ENCODE measurements at regions not wholly inside any gene's neighbourhood (a gene's known extent, or its start where the extent isn't known, plus 50 kb on each side); places are given as distances from the start of the nearest gene placed in this dataset.
A peak's percentile ranks its signal among the peaks of the same experiment; 100 is the strongest.

DNA sequence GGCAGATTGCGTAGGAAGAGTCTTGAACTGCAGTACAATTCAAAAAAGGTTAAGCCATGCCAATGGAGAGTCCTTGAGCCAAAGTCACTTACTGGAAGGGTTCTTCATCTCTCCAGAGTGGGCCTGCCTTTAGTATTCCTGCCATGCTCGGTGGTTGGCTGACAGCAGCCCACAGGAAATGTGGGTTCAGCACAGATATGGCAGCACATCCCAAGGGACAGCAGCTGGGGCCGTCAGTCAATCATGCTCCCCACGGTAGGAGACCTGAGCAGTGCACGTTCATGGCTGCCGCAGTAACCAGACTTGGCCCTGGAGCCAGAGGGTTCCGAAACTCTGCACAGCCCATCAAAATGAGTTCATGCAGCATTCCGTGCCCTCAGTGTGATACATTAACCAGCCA, 63.6 kb upstream of the SIRPA start:
- in situ Hi-C loops (cut with MboI; ENCODE audit: low sequenced_read_pairs) = loop anchor here (25.0 kb wide), 1 partner anchor 494 kb away; the partner anchor contains the start of gene SDCBP2
- peak overlapping the region; percentile 81 for H2BK120ac ChIP-seq (ENCODE audit: low read depth, low read length)
- 100% methylated on average over 2 of the region's 8 CpGs; no CpG with 5 or more reads in 1 of the 2 experiments for WGBS, 2 experiments (ENCODE audit: extremely low coverage in 2 of 2, insufficient read length in 1 of 2)

More for the DNA sequence above, 63.6 kb upstream of the SIRPA start:
- peak overlapping the region; percentile 69 for H4K5ac ChIP-seq (ENCODE audit: low read depth, low read length)
- intact Hi-C loops (cut with micrococcal nuclease) (loop anchor here (2.0 kb wide), 1 partner anchor 13 kb away; no protein-coding TSS in a partner anchor), dilution Hi-C loops (cut with HindIII; ENCODE audit: low sequenced_read_pairs, unreplicated experiment) (no loop called here)
- ATAC-seq (ENCODE audit: low read depth) (no peak), DNase-seq (no peak)
- no peaks in the 10 kb centered on the region for H3K79me1 ChIP-seq (ENCODE audit: low read depth in 1 of 2, low read length in 2 of 2)
- no peak overlapping the region for H3K4me3 ChIP-seq (ENCODE audit: insufficient read depth, low read depth, low read length)
- peak overlapping the region; percentile 78 for H4K91ac ChIP-seq (ENCODE audit: insufficient read depth, low read depth, low read length)
- peak overlapping the region; percentile 97 for H2BK5ac ChIP-seq (ENCODE audit: low read depth, low read length, poor library complexity, severe bottlenecking)
- H3K18ac ChIP-seq (ENCODE audit: low read depth, low read length) = peak overlapping the region; percentile 78
- no peaks in the 10 kb centered on the region for H4K20me1 ChIP-seq (ENCODE audit: insufficient read depth, low read length)
- peak overlapping the region; percentile 5; the same call in 1 of the 2 replicates for H3K9ac ChIP-seq (ENCODE audit: low read depth, low read length)
- no peak overlapping the region for H3K4me2 ChIP-seq (ENCODE audit: low read depth, low read length)
- no peak overlapping the region for H2AFZ ChIP-seq (replicated peaks; ENCODE audit: low read length, poor library complexity)
- no peaks in the 10 kb centered on the region for H3K27me3 ChIP-seq (ENCODE audit: control insufficient read depth, insufficient read depth, low read length)
- peaks cover 15% of the 10 kb centered on the region for H3K9me1 ChIP-seq (ENCODE audit: insufficient read depth, low read length)
- no peaks in the 10 kb centered on the region for H3K36me3 ChIP-seq (ENCODE audit: control insufficient read depth, insufficient read depth, low read length)
- peaks cover 27% of the 10 kb centered on the region for H3K4me1 ChIP-seq (ENCODE audit: control insufficient read depth, insufficient read depth, low read length)
- peak overlapping the region; percentile 91; the same call in 1 of the 2 replicates for H2AK5ac ChIP-seq (ENCODE audit: low read depth, low read length)
- peak overlapping the region; percentile 76 for H3K4ac ChIP-seq (ENCODE audit: low read depth, low read length)
- H2BK15ac ChIP-seq (ENCODE audit: low read depth, low read length) = peak overlapping the region; percentile 77
- H4K8ac ChIP-seq (ENCODE audit: low read depth in 2 of 2, low read length in 2 of 2) = peak overlapping the region; percentile 59 to 80; a peak in 2 of 4 replicates
- H2AK9ac ChIP-seq (replicated peaks; ENCODE audit: low read depth, low read length, poor library complexity) = no peak overlapping the region
- POLR2A ChIA-PET (ENCODE audit: unreplicated experiment) = no interaction called here
- peak overlapping the region; percentile 77 for H2BK20ac ChIP-seq (ENCODE audit: low read depth, low read length)
- H3K27ac ChIP-seq (ENCODE audit: insufficient read depth, low read length) = peak overlapping the region; percentile 57
- H3K56ac ChIP-seq (ENCODE audit: extremely low read depth, insufficient read depth, low read length) = no peak overlapping the region
- TF ChIP-seq RAD21 (IDR thresholded peaks at IDR 0.05; ENCODE audit: low read length) = no peak
- TF ChIP-seq BHLHE40 (IDR thresholded peaks at IDR 0.05; ENCODE audit: low read depth, low read length) = no peak
- peak overlapping the region; percentile 61 for H3K14ac ChIP-seq (replicated peaks; ENCODE audit: low read depth, low read length)
- no TSS peak for BruUV-seq (replicated peaks)
- H3K9me3 ChIP-seq (ENCODE audit: control insufficient read depth, insufficient read depth, low read length) = no peaks in the 10 kb centered on the region
- CTCF ChIA-PET = no interaction called here
- H3K23ac ChIP-seq (ENCODE audit: low read depth, low read length) = no peak overlapping the region

Measured in IMR-90 (cell line).